ENCODE measurements at regions not wholly inside any gene's neighbourhood (a gene's known extent, or its start where the extent isn't known, plus 50 kb on each side); places are given as distances from the start of the nearest gene placed in this dataset.

GRCh38 chr9:110129425-110129824 lies 78.5 kb downstream of the C9orf152 start:
- no peak for TF ChIP-seq SMC3 (IDR thresholded peaks at IDR 0.05; ENCODE audit: low read depth, low read length)
- no peak for TF ChIP-seq CTCF (conservative IDR thresholded peaks at IDR 0.05; ENCODE audit: low read depth, low read length)
- no peak for TF ChIP-seq CHD1 (IDR thresholded peaks at IDR 0.05; ENCODE audit: low read depth, low read length)
- no peak for TF ChIP-seq RAD21 (IDR thresholded peaks at IDR 0.05; ENCODE audit: low read length)
- no peak for TF ChIP-seq BHLHE40 (IDR thresholded peaks at IDR 0.05; ENCODE audit: low read depth, low read length)
- TF ChIP-seq RFX5 (IDR thresholded peaks at IDR 0.05; ENCODE audit: low read depth, low read length): no peak
- no peak for TF ChIP-seq RCOR1 (IDR thresholded peaks at IDR 0.05; ENCODE audit: insufficient replicate concordance, low read length)
- no peak for TF ChIP-seq CEBPB (IDR thresholded peaks at IDR 0.05; ENCODE audit: low read depth, low read length)
- no peak for TF ChIP-seq USF2 (IDR thresholded peaks at IDR 0.05; ENCODE audit: low read depth, low read length)
- TF ChIP-seq POLR2A (IDR thresholded peaks at IDR 0.05; ENCODE audit: low read depth, low read length): no peak
- no peak for TF ChIP-seq MXI1 (IDR thresholded peaks at IDR 0.05; ENCODE audit: borderline replicate concordance, low read depth, low read length)
- TF ChIP-seq MAZ (IDR thresholded peaks at IDR 0.05; ENCODE audit: borderline replicate concordance, low read depth, low read length): no peak
- no peak for TF ChIP-seq MAFK (IDR thresholded peaks at IDR 0.05; ENCODE audit: low read depth, low read length)

Measured in IMR-90 (cell line).